Fibroblast of skin of right biceps (primary cell): ENCODE measurements at regions not wholly inside any gene's neighbourhood (a gene's known extent, or its start where the extent isn't known, plus 50 kb on each side); places are given as distances from the start of the nearest gene placed in this dataset.

Experiments used
- DNase-seq: peaks from one replicate; pipeline ENCODE4 v3.0.0-alpha.2; 2013

DNA sequence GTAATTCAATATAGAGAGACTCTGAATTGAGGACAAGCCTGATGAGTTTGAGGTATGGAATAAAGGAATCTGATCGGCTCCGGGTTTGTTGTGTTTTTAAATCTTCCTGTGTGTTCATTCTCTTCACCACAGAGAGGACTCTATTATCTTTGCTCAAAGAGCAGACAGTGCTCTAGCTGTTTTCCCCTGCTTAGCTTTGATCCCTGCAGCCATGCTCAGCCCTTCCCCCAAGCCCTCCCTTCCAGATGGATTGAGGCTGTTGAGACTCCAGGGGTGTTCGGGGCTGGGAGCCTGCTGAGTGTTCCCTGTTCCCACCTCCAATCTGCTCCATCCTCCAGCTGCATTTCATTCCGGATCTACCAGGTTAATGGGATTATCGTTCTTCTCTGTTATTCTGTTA, 74.2 kb upstream of the CXADR start:
- no peak for DNase-seq

DNA sequence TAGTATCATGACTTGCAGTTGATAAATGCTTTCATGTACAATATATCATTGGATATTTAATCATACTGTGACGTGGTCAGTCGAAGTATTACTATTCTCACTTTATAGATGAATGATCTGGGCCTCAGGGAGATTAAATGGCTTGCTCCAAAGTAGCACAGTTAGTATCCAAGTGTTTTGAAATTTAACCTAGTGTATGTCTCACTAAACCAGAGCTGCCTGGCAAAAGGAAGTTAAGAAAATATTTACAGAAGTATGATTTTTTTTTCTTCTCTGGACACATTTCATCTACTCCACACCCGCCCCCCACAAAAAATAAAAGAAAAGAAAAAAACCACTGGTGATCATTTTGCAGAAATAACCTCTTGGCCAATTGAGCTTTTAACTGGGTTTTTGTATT, 71.9 kb upstream of the CXADR start:
- no peak for DNase-seq

DNA sequence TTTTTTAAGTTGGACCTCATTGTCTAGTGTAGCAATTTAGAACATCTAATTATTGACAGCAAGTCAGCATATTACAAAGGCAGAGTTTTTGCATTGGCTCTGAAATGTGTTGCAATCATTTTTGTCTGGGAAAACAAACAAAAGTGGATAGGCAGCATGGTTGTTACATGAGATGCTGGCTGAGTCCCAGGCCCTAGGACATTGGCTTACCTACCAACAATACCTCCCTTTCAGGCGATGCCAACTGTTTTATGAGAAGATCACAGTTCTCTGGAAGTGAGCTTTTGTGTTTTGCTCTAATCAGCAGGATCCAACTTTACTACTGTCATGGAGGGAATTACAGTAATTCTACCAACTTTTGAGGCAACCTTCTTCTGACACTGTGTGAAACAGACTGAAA, 71.5 kb upstream of the CXADR start:
- no peak for DNase-seq

DNA sequence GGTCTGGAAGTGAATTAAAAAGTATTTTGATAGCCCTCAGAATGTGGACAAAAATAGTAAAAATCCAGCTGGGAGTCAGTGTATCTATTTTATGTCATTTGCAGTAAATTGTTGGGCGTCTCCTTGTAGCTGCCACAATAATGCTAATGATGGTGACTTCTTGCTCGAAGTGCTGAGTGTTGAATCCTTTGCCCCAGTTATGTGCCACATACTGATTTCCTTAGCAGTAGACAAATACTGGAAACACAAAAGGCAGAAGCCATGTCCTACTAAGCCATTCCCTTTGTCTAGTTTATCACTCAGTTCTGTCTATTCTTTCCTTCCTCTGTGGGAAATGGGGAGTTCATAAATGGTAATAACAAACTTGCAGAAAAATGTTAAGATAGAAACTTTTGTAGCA, 70.7 kb upstream of the CXADR start:
- DNase-seq = no peak

DNA sequence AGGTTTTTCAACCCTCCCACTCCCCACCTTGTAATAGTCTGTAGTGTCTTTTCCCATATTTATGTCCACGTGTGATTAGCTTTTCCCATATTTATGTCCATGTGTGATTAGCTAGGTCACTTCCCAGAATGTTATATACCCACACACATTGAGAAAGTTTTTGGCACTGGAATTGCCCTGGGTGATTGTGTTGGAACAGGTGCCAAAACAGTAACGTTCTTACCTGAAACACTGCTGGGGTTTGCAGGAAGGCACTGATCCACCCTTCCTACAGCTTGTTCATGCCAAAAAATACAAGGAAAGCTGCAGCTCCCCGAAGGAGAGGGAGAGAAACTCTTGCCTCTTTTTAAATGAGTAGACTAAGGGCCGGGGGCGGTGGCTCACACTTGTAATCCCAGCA, 68.0 kb upstream of the CXADR start:
- no peak for DNase-seq

DNA sequence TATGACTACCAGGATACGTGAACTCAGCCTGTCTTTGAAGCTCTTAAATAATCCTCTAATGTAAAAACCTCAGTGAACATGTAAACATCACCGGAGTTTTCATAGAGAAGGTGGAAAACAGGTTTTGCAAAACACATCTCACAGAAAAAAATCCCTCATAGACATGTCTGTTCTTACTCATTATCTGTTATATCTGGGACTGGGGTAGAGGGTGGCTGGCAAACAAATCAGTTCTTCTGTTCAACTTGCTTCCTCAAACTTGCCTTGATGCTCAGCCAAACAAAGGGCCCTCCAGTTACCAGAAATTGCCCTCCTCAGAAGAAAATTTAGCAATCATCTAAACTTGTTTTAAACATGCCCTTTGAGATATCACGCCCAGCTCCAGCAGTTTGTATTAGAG, 66.1 kb upstream of the CXADR start:
- DNase-seq = no peak

DNA sequence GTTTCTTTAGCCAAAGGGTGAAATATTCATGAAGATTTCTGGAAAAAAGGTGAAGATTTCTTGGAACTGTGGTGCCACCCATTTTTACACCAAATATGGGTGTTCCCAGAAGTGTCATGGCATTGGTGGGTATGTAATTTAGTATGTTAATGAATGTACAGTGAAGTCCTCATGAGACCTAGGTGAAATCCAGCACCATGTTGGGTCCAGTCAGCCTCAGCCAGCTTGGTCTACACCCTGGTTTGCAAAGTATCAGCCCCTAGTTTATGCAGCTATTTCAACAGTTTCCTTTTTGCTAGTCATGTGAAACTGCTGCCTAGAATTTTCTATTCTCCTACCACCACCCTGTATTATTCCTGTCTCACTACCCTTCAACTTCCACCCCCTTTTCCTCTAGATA, 63.1 kb upstream of the CXADR start:
- no peak for DNase-seq

DNA sequence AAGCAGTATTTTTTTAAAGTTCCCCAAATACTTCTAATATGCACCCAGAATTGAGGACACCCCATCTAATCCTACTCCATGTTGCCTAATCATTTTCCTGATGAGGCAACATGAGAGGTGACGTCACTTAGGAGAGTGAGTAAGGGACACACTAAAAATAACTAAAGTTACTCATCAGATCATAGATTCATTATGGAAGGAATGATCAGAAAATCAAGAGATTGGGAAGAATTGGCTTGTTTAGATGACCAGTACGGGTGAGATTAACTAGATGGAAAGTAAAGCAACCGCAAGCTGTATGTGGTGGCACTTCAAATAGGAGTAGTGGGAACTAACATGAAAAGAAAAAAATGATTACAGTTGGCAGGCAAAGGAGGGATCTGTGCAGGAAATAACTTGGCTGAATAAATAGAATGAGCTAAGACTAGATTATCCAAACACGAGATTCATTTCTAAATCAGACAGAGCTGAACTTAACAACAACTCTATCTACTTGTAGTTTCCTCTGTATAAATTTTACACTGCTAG, 61.4 kb upstream of the CXADR start:
- DNase-seq = peak; percentile 72

DNA sequence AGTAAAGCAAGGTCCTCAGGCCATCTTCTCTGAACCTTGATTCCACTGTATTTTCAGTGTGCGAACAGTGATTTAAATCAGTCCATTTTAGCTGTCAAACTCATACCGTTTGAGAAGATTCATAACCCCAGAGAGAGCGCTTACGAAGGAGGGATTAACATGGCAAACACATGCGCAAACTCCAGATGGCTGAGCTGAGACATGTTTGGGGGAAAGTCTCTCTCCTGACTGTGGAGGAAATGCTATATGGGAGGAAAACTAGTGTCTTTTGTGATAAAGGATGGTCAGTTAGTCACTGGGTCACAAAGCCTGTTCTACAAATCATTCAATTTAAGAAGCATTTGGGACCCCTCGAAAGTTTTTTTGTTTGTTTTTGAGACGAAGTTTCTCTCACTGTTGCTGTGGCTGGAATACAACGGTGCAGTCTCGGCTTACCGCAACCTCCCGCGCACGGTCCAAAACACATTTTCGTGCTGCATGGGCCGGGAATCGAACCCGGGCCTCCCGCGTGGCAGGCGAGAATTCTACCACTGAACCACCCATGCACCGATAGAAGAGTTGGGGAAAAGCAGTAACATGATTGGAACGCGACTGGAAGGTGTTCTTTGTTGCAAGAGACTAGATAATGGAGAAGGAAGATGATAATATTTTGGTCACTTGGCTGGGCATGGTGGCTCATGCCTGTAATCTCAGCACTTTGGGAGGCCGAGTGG, 58.4 kb upstream of the CXADR start:
- peak; percentile 95 for DNase-seq

DNA sequence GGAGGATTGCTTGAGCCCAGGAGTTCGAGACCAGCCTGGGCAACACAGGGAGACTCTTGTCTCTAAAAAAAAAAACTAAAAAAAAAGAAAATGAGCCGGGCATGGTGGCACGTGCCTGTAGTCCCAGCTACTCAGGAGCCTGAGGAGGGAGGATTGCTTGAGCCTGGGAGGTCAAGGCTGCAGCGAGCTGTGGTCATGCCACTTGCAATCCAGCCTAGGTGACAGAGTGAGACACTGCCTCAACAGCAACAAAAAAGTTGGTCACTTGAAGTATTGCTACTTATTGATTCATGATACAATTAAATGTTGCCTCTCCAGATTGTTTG, 57.9 kb upstream of the CXADR start:
- no peak for DNase-seq

DNA sequence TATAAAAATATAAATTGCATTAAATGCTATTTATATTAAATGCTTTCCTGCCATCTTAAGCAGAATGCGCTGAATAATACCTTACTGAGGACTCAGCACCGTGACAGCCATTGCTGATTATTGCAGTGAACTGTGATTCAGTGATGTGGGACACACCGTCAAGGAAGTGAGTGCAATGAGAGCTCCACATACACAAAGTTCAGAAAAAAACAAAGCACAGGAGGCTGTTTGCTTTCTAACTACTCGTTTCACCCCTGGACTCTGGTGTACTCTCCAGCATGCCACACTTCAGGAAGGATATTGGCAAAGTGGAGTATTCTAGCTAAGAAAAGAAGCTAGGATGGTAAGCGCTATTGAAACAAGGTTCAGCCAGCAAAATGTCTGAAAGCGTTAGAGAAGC, 57.4 kb upstream of the CXADR start:
- DNase-seq = no peak

DNA sequence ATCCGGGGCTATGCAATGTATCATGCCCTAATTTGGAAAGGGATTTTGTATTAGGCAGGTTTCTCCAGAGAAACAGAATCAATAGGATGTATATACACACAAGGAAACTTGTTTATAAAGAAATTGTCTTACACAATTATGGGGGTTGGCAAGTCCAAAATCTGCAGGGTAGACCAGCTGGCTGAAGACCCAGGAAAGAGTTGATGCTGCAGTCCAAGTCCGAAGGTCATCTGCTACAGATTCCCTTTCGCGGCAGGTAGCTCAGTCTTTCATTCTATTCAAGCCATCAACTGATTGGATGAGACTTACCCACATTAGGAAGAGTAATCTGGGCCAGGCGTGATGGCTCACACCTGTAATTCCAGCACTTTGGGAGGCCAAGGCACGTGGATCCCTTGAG, 54.6 kb upstream of the CXADR start:
- DNase-seq = no peak

DNA sequence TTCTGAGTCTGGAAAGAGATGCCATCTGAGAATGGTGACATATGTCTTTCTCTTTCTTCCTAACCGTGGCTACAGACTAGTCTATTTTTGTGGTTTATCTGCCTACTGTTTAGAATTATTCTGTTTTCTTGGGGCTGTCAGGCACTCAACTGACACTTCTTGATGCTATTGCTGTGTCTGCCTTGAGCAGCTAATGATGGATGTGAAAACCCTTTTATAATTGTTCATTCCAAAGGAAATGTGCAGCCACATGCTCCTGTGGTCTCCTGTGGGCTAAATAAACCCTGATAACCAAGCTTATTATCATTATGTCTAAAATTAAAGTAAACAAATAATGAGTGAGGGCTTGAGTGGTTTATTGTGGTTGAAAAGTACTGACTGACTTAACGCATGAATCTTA, 52.7 kb upstream of the CXADR start:
- DNase-seq = no peak

DNA sequence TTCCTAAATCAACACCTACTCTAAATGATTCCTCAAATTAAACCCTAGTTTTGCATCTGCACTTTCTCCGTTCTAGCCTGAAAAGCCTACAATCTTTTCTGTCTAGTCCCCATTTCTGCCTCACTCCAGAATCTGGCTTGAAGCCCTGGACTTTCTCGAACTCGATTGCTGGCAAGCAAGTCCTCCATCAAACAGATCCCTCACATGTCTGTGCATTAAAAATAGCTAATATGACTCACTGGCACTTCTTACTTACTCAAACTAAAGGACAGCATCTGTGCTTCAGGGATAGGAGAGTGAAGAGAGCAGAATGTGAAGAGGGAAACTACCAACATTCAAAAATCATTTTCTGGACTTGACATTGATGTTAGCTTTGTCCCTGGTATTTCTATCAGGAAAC, 51.8 kb upstream of the CXADR start:
- peak; percentile 90 for DNase-seq

DNA sequence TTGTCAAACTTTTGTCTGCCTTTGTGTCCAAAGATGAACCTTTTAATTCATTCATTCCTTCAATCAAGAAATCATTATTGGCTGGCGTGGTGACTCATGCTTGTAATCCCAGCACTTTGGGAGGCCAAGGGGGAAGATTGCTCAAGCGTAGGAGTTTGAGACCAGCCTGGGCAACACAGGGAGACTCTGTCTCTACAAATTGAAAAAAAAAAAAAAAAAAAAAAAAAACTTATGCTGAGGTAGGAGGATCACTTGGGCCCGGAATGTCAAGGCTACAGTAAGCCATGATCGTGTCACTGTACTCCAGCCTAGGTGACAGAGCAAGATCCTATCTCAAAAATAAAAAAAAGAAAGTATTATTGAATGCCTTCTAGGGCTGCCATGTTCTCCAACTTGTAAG, 51.3 kb upstream of the CXADR start:
- DNase-seq = peak; percentile 53

DNA sequence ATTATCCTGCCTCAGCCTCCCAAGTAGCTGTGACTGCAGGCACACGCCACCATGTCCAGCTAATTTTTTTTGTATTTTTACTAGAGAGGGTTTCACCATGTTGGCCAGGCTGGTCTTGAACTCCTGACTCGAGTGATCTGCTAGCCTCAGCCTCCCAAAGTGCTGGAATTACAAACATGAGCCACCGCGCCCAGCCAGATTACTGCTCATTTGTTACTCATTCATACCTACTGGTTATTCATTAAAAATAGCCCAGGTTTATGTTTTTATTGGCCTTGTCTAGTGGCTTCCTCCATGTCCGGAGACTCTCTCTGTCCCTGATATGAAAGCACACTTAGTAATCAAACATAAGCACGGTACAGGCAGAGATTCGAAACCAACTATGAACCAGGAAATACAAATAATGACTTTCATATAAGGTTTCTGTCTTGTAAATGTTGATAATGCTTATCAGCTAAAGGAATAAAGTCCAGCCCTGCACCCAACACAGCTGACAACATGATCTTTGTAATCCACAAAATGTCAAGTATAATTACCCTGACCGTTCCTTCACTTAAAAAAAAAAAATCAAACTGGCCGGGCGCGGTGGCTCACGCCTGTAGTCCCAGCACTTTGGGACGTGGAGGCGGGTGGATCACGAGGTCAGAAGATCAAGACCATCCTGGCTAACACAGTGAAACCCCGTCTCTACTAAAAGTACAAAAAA, 50.4 kb upstream of the CXADR start:
- DNase-seq = no peak
